ENCODE measurements at regions not wholly inside any gene's neighbourhood (a gene's known extent, or its start where the extent isn't known, plus 50 kb on each side); places are given as distances from the start of the nearest gene placed in this dataset.

DNA sequence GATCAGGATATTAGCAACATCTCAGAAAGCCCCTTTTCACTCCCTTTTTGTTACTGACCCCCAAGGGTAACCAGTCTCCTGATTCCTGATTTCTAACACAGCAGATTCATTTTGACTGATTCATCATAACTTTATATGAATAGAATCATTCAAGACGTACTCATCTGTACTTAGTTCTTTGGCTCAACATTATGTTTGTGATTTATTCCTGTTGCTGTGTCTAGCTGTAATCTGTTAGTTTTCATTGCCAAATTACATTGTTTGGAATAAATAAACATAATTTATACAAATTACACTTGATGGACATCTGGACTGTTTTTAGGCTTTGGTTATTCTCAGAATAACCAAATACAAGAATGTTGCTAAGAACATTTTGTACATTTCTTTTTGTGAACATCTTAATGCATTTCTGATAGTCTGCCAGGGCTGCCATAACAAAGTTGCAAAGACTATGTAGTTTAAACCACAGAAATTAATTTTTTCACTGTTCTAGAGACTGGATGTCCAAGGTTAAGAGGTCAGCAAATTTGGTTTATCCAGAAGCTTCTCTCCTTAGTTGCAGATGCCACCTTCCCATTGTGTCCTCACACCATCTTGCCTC, 62.8 kb upstream of the EDNRB start:
- TF ChIP-seq EZH2 (optimal IDR thresholded peaks at IDR 0.05; ENCODE audit: low read depth, low read length), result no peak
- TF ChIP-seq, protein P1, sequence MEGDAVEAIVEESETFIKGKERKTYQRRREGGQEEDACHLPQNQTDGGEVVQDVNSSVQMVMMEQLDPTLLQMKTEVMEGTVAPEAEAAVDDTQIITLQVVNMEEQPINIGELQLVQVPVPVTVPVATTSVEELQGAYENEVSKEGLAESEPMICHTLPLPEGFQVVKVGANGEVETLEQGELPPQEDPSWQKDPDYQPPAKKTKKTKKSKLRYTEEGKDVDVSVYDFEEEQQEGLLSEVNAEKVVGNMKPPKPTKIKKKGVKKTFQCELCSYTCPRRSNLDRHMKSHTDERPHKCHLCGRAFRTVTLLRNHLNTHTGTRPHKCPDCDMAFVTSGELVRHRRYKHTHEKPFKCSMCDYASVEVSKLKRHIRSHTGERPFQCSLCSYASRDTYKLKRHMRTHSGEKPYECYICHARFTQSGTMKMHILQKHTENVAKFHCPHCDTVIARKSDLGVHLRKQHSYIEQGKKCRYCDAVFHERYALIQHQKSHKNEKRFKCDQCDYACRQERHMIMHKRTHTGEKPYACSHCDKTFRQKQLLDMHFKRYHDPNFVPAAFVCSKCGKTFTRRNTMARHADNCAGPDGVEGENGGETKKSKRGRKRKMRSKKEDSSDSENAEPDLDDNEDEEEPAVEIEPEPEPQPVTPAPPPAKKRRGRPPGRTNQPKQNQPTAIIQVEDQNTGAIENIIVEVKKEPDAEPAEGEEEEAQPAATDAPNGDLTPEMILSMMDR (IDR thresholded peaks at IDR 0.05; ENCODE audit: low read length), result no peak

Data from MM.1S (cell line).